ENCODE measurements at regions not wholly inside any gene's neighbourhood (a gene's known extent, or its start where the extent isn't known, plus 50 kb on each side); places are given as distances from the start of the nearest gene placed in this dataset.

- TF ChIP-seq POLR2A (IDR thresholded peaks at IDR 0.05) (no peak), CTCF (IDR thresholded peaks at IDR 0.05) (no peak)
- no peaks in the 10 kb centered on the region for H3K9me3 ChIP-seq (replicated peaks in 1 of 3)
- intact Hi-C loops (cut with DNase I) = no loop called here
- no peaks in the 10 kb centered on the region for H3K27me3 ChIP-seq
- WGBS, 4 donors = 55 to 60% (median 57%) methylated on average over 2 of the region's 2 CpGs
- no peaks in the 10 kb centered on the region for H3K4me1 ChIP-seq (replicated peaks in 1 of 2)
- H3K27ac ChIP-seq = no peak overlapping the region
- no peak for DNase-seq
- H3K36me3 ChIP-seq (replicated peaks in 1 of 2) = no peaks in the 10 kb centered on the region
- no peak overlapping the region for H3K4me3 ChIP-seq
These were observed 661.9 kb downstream of the SORCS1 start for GRCh38 chr10:106502641-106503040.

DNA sequence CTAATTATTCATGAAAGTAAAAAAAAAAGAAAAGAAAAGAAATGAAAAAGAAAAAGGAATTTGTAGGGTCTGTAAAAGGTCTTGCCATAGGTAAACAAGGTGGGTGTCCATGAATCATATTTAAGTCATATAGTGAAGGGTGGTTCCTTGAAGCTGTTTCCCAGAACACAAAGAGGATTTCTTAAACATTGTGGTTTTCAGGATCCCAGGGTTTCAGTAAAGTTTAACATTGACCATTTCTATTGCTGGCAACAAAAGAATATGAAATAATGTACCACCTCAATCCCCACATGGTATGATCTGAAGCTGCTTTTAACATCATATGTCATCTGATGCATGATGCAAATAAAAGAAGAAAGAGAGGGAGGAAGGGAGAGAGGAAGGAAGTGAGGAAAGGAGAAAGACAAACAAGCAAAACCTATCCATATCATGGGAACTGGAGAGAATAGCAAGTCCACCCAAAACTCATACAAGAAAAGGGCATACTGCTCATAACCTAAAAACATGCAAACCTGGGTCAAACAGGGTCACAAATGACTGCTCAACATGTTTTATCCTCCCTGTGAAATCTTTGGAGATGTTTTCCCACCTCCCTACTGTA, 663.5 kb downstream of the SORCS1 start:
- Histone ChIP-seq H3K9me3 (replicated peaks in 1 of 3) (no peaks in the 10 kb centered on the region), H3K4me1 (replicated peaks in 1 of 2) (no peaks in the 10 kb centered on the region), H3K27me3 (no peaks in the 10 kb centered on the region), H3K36me3 (replicated peaks in 1 of 2) (no peaks in the 10 kb centered on the region), H3K4me3 (no peak overlapping the region), H3K27ac (no peak overlapping the region)
- TF ChIP-seq POLR2A (IDR thresholded peaks at IDR 0.05) (no peak), CTCF (IDR thresholded peaks at IDR 0.05) (no peak)
- DNase-seq = no peak
- intact Hi-C loops (cut with DNase I) = no loop called here

- H3K4me3 ChIP-seq = no peak overlapping the region
- no peaks in the 10 kb centered on the region for H3K9me3 ChIP-seq (replicated peaks in 1 of 3)
- no peaks in the 10 kb centered on the region for H3K27me3 ChIP-seq
- no peak overlapping the region for H3K27ac ChIP-seq
- H3K36me3 ChIP-seq (replicated peaks in 1 of 2) = no peaks in the 10 kb centered on the region
- 31 to 59% (median 48%) methylated on average over 1 of the region's 1 CpG for WGBS, 4 donors
- DNase-seq = no peak
- no peak for TF ChIP-seq CTCF (IDR thresholded peaks at IDR 0.05)
- no peak for TF ChIP-seq POLR2A (IDR thresholded peaks at IDR 0.05)
- intact Hi-C loops (cut with DNase I) = no loop called here
- no peaks in the 10 kb centered on the region for H3K4me1 ChIP-seq (replicated peaks in 1 of 2)
These were observed 664.2 kb downstream of the SORCS1 start for GRCh38 chr10:106500041-106500924.

DNA sequence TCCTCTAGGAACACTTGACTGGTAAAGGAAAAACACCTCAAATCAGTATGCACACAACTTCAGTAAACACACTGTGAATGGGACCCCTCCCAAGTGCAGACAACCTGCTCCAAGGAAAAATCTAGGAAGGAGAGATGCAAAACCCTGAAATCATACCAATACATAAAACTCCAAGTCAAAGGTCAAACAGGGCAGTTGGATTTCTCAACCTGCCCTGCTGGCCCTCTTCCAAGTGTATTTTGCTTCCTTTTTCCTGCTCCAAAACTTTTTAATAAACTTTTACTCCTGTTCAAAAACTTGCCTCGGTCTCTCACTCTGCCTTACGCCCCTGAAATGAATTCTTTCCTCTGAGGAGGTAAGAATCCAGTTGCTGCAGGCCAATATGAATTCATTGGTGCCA, 665.1 kb downstream of the SORCS1 start:
- Histone ChIP-seq H3K4me1 (replicated peaks in 1 of 2) (no peaks in the 10 kb centered on the region), H3K27ac (no peak overlapping the region), H3K9me3 (replicated peaks in 1 of 3) (no peaks in the 10 kb centered on the region), H3K27me3 (no peaks in the 10 kb centered on the region), H3K36me3 (replicated peaks in 1 of 2) (no peaks in the 10 kb centered on the region), H3K4me3 (no peak overlapping the region)
- DNase-seq = no peak
- intact Hi-C loops (cut with DNase I) = no loop called here
- TF ChIP-seq CTCF (IDR thresholded peaks at IDR 0.05) (no peak), POLR2A (IDR thresholded peaks at IDR 0.05) (no peak)
- WGBS, 4 donors = 79 to 88% (median 84%) methylated on average over 2 of the region's 2 CpGs

Measured in adrenal gland (tissue), 9 donors.